ENCODE measurements at regions not wholly inside any gene's neighbourhood (a gene's known extent, or its start where the extent isn't known, plus 50 kb on each side); places are given as distances from the start of the nearest gene placed in this dataset.

DNA sequence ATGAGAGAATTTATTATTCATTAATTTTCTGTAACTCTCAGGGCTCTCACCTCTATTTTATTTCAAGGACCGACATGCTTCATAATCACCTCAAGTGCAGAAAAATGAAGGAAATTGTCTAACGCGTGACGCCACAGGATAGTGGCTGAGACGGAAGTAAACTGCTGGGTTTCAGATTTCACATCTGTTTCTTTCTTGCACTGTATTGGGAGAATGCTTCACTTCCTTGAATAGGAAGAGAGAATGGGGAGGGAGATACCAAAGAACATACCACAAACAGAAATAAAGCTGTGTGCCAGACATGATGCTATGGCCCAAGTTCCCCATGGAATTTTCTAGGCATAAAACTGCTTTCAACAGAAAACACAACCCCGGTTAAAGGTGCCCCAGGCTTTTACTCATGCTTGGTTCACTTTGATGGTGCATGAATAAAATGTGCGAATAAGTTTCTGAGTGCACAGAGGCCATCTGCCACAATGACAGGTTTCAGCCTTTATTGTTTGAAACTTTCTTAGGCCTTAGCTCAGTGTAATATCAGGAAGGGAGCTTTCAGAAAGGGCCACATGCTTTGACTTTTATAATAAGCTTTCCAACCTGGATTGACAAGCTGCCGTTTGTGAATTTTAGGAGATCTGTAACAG, 1116.4 kb downstream of the SOCS6 start (continued):
- TF ChIP-seq, protein P1, sequence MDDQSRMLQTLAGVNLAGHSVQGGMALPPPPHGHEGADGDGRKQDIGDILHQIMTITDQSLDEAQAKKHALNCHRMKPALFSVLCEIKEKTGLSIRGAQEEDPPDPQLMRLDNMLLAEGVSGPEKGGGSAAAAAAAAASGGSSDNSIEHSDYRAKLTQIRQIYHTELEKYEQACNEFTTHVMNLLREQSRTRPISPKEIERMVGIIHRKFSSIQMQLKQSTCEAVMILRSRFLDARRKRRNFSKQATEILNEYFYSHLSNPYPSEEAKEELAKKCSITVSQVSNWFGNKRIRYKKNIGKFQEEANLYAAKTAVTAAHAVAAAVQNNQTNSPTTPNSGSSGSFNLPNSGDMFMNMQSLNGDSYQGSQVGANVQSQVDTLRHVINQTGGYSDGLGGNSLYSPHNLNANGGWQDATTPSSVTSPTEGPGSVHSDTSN (IDR thresholded peaks at IDR 0.05): no peak
- TF ChIP-seq ZC3H11A (IDR thresholded peaks at IDR 0.05) (no peak), SMC3 (IDR thresholded peaks at IDR 0.05) (no peak), ZSCAN20 (CRISPR knock-in tag; IDR thresholded peaks at IDR 0.05) (no peak), HOXB13 (CRISPR knock-in tag; IDR thresholded peaks at IDR 0.05; ENCODE audit: low read depth) (no peak), TP53 (CRISPR knock-in tag; IDR thresholded peaks at IDR 0.05) (no peak)
- TF ChIP-seq, protein P2, sequence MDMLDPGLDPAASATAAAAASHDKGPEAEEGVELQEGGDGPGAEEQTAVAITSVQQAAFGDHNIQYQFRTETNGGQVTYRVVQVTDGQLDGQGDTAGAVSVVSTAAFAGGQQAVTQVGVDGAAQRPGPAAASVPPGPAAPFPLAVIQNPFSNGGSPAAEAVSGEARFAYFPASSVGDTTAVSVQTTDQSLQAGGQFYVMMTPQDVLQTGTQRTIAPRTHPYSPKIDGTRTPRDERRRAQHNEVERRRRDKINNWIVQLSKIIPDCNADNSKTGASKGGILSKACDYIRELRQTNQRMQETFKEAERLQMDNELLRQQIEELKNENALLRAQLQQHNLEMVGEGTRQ (IDR thresholded peaks at IDR 0.05): no peak

DNA sequence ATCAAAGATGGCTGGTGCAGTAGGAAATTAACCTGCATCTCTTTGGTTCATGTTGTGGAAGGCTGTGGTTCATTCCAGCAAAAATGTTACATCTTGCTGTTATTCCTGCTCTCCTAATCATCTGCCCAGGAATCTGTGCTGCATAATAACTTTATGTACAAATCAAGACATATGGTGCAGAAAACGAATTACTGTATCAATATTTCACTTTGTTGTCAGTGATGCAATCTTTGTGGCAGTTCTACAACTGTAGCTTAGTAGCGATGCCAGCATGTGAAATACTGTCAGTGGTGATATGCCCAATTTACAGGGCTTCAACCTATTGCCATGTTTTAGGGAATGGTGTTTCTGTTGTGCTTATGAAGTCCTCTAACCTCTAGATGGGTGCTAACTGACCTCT, 1114.7 kb downstream of the SOCS6 start:
- ChIA-PET POLR2A (no interaction called here), CTCF (no interaction called here)
- no peak for TF ChIP-seq RAD21 (conservative IDR thresholded peaks at IDR 0.05 in 1 of 2, IDR thresholded peaks at IDR 0.05 in 1 of 2)
- TF ChIP-seq KDM5A (IDR thresholded peaks at IDR 0.05): no peak
- no peak for TF ChIP-seq SREBF2 (IDR thresholded peaks at IDR 0.05)
- TF ChIP-seq CBX8 (IDR thresholded peaks at IDR 0.05): no peak
- TF ChIP-seq FOSB (CRISPR knock-in tag; IDR thresholded peaks at IDR 0.05): no peak
- TF ChIP-seq MAZ (IDR thresholded peaks at IDR 0.05; ENCODE audit: borderline replicate concordance, low read depth, low read length): no peak
- TF ChIP-seq TP53 (CRISPR knock-in tag; IDR thresholded peaks at IDR 0.05): no peak
- TF ChIP-seq POLR2AphosphoS2 (conservative IDR thresholded peaks at IDR 0.05; ENCODE audit: low read length): no peak
- TF ChIP-seq, protein P3, sequence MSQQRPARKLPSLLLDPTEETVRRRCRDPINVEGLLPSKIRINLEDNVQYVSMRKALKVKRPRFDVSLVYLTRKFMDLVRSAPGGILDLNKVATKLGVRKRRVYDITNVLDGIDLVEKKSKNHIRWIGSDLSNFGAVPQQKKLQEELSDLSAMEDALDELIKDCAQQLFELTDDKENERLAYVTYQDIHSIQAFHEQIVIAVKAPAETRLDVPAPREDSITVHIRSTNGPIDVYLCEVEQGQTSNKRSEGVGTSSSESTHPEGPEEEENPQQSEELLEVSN (IDR thresholded peaks at IDR 0.05; ENCODE audit: borderline replicate concordance, low read depth): no peak
- TF ChIP-seq MYC (IDR thresholded peaks at IDR 0.05; ENCODE audit: borderline replicate concordance, low read length): no peak
- DNase-seq (ENCODE audit: low read depth in 1 of 2, low spot score in 1 of 2) (no peak), ATAC-seq (no peak), FAIRE-seq (no peak)
- 0% methylated on average over 2 of the region's 2 CpGs for WGBS (ENCODE audit: missing lambda C conversion rate)
- no peak overlapping the region for H3K4me2 ChIP-seq
- H3K4me1 ChIP-seq: no peaks in the 10 kb centered on the region
- H3K27ac ChIP-seq: no peak overlapping the region
- no peaks in the 10 kb centered on the region for H3K9me3 ChIP-seq
- no peak overlapping the region for H3K4me3 ChIP-seq

DNA sequence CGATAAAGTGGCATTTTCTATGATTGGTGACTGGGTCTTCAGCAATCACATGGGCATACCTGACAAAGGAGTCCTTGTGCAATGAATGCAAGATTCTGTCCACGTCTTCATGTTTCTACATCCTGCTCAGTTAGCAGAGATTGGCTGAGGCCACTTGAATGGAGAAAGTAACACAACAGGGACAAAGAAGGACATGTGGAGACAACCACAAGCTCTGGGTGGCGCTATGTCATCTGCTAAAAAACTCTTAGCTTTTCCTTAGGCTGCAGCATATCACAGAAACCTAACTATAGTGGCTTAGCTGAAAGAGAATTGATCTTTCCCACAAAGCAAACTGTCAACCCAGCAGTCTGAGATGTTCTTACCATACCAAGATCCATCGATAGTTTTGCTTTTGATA, 1109.7 kb downstream of the SOCS6 start:
- no peaks in the 10 kb centered on the region for H3K4me1 ChIP-seq
- FAIRE-seq: no peak
- POLR2A ChIA-PET: no interaction called here
- 4% methylated on average over 4 of the region's 4 CpGs for WGBS (ENCODE audit: missing lambda C conversion rate)
- no peak overlapping the region for H3K27ac ChIP-seq
- H3K9me3 ChIP-seq: no peaks in the 10 kb centered on the region
- no peak for ATAC-seq
- peak in 1 of 2 experiments; percentile 3 for DNase-seq (ENCODE audit: low read depth in 1 of 2, low spot score in 1 of 2)
- TF ChIP-seq, protein P4, sequence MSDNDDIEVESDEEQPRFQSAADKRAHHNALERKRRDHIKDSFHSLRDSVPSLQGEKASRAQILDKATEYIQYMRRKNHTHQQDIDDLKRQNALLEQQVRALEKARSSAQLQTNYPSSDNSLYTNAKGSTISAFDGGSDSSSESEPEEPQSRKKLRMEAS (IDR thresholded peaks at IDR 0.05): no peak
- TF ChIP-seq RAD21 (conservative IDR thresholded peaks at IDR 0.05 in 1 of 2, IDR thresholded peaks at IDR 0.05 in 1 of 2): peak in 1 of 2 experiments; percentile 8; a peak in 1 of 5 replicates
- no peak overlapping the region for H3K4me3 ChIP-seq
- CTCF ChIA-PET: no interaction called here
- no peak overlapping the region for H3K4me2 ChIP-seq

DNA sequence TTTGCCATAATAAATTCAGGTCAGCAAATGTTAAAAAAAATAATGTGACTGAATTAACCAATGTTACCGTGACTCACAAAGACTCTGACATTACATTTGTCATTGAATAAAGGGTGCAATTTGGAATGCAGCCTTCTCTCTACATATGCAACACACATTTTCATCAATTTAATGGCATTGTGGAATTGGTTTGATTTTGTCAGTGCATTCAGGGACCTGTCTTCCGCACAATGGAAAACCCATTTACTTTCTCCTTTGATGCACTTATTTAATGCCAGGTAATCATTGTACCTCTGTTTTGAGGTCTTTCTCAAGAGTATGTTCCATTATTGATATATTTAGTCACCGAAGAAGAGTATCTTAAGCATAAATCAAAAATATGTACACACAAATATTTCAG, 1099.3 kb downstream of the SOCS6 start:
- H3K9me3 ChIP-seq: no peaks in the 10 kb centered on the region
- H3K4me3 ChIP-seq: no peak overlapping the region
- H3K4me2 ChIP-seq: no peak overlapping the region
- FAIRE-seq: no peak
- ATAC-seq: no peak
- no peaks in the 10 kb centered on the region for H3K4me1 ChIP-seq
- H3K27ac ChIP-seq: no peak overlapping the region
- POLR2A ChIA-PET: no interaction called here
- TF ChIP-seq GATA3 (IDR thresholded peaks at IDR 0.05; ENCODE audit: borderline replicate concordance): no peak
- TF ChIP-seq FOSB (CRISPR knock-in tag; IDR thresholded peaks at IDR 0.05): no peak
- TF ChIP-seq EHF (CRISPR knock-in tag; IDR thresholded peaks at IDR 0.05): no peak
- CTCF ChIA-PET: no interaction called here
- WGBS (ENCODE audit: missing lambda C conversion rate): 29% methylated on average over 3 of the region's 3 CpGs
- no peak for DNase-seq (ENCODE audit: low read depth in 1 of 2, low spot score in 1 of 2)
